Thyroid gland (tissue), 4 donors: ENCODE measurements at regions not wholly inside any gene's neighbourhood (a gene's known extent, or its start where the extent isn't known, plus 50 kb on each side); places are given as distances from the start of the nearest gene placed in this dataset.

Experiments used
- DNase-seq, 2 donors: peaks; one replicate each; pipeline ENCODE4 v3.0.0-alpha.2; 2019
- H3K27ac ChIP-seq, 3 donors: fragments of 200-600 bp; sonication (generic); 1 replicate in 2 of 3; 2 replicates in 1 of 3; pipeline ENCODE4 v1.5.1; 2016 to 2019; ENCODE audit warnings: mild to moderate bottlenecking in 1 of 3, moderate library complexity in 1 of 3
- H3K27me3 ChIP-seq: fragments of 200-600 bp; sonication (generic); one replicate; pipeline ENCODE4 v1.5.1; 2019
- H3K36me3 ChIP-seq, 2 donors: fragments of 200-600 bp; sonication (generic); one replicate each; pipeline ENCODE4 v1.5.1; 2016 to 2019
- H3K4me1 ChIP-seq, 2 donors: fragments of 200-600 bp; sonication (generic); one replicate each; pipeline ENCODE4 v1.5.1; 2017 to 2019
- H3K4me3 ChIP-seq, 3 donors: fragments of 200-600 bp; sonication (generic); replicated peaks in 1 of 3; 1 replicate in 2 of 3; 2 replicates in 1 of 3; pipeline ENCODE4 v1.5.1; 2016; ENCODE audit warnings: mild to moderate bottlenecking in 1 of 3
- H3K9me3 ChIP-seq: fragments of 200-600 bp; sonication (generic); one replicate; pipeline ENCODE4 v1.5.1; 2017
- POLR2A ChIP-seq, 2 donors: fragments of 450-650 bp; IDR thresholded peaks; one replicate each; pipeline ENCODE4 v1.6.1; 2017; ENCODE audit warnings: antibody characterized with exemption in 2 of 2, mild to moderate bottlenecking in 2 of 2, moderate library complexity in 1 of 2
- WGBS, 2 donors: methylation state at CpG; one replicate each; pipeline ENCODE4 v1.1.5; 2017; 5-methylcytosine and 5-hydroxymethylcytosine counted together
- intact Hi-C: fragments of 100-400 bp; cut with DNase I; formaldehyde crosslinking; loops from one replicate; pipeline ENCODE4 v1.15.1; 2023
- TF ChIP-seq, protein P1 (sequence below), 6 experiments: fragments of 200-600 bp in 3 of 6; fragments of 450-650 bp in 3 of 6; sonication (generic) in 3 of 6; IDR thresholded peaks; one replicate each; pipeline ENCODE4 v1.5.1; 2016 to 2019; ENCODE audit warnings: antibody characterized with exemption in 6 of 6, mild to moderate bottlenecking in 2 of 6, inconsistent platforms in 1 of 6, moderate library complexity in 1 of 6

- Histone ChIP-seq H3K4me1 (peaks cover 4 to 6% of the 10 kb centered on the region in 2 donors), H3K36me3 (no peaks in the 10 kb centered on the region), H3K9me3 (no peaks in the 10 kb centered on the region), H3K27ac (no peak overlapping the region), H3K27me3 (no peaks in the 10 kb centered on the region), H3K4me3 (no peak overlapping the region)
- TF ChIP-seq, protein P1, sequence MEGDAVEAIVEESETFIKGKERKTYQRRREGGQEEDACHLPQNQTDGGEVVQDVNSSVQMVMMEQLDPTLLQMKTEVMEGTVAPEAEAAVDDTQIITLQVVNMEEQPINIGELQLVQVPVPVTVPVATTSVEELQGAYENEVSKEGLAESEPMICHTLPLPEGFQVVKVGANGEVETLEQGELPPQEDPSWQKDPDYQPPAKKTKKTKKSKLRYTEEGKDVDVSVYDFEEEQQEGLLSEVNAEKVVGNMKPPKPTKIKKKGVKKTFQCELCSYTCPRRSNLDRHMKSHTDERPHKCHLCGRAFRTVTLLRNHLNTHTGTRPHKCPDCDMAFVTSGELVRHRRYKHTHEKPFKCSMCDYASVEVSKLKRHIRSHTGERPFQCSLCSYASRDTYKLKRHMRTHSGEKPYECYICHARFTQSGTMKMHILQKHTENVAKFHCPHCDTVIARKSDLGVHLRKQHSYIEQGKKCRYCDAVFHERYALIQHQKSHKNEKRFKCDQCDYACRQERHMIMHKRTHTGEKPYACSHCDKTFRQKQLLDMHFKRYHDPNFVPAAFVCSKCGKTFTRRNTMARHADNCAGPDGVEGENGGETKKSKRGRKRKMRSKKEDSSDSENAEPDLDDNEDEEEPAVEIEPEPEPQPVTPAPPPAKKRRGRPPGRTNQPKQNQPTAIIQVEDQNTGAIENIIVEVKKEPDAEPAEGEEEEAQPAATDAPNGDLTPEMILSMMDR (IDR thresholded peaks at IDR 0.05), result no peak
- no peak for TF ChIP-seq POLR2A (IDR thresholded peaks at IDR 0.05)
- no peak for DNase-seq
- intact Hi-C loops, result no loop called here
- WGBS, 2 donors, result 93 to 99% methylated on average over 6 of the region's 6 CpGs
Observed at GRCh38 chr6:165829376-165829775, 166.3 kb upstream of the PDE10A start.

DNA sequence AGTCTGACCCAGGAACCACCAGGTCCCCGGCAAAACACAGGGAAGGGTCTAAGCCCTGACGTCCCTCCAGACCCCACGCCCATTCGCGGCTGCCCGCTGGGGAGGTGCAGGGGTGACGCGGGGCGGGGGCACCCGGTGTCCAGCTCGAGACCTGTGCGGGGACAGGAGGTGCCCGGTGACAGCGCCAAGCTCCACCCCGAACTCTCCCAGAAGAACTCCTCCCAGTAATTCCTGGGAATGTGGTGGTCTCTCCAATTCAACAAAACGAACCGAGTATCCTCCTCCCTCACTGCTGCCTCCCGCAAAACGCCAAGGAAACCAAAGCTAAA lies 164.1 kb upstream of the PDE10A start:
- no peaks in the 10 kb centered on the region for H3K27me3 ChIP-seq
- no peak overlapping the region for H3K4me3 ChIP-seq
- intact Hi-C loops, result no loop called here
- H3K27ac ChIP-seq, result no peak overlapping the region
- H3K9me3 ChIP-seq, result no peaks in the 10 kb centered on the region
- 92 to 97% methylated on average over 10 to 17 of the region's 19 CpGs for WGBS, 2 donors
- no peaks in the 10 kb centered on the region for H3K4me1 ChIP-seq
- H3K36me3 ChIP-seq, result no peaks in the 10 kb centered on the region
- no peak for DNase-seq
- TF ChIP-seq, protein P1 (IDR thresholded peaks at IDR 0.05), result no peak

DNA sequence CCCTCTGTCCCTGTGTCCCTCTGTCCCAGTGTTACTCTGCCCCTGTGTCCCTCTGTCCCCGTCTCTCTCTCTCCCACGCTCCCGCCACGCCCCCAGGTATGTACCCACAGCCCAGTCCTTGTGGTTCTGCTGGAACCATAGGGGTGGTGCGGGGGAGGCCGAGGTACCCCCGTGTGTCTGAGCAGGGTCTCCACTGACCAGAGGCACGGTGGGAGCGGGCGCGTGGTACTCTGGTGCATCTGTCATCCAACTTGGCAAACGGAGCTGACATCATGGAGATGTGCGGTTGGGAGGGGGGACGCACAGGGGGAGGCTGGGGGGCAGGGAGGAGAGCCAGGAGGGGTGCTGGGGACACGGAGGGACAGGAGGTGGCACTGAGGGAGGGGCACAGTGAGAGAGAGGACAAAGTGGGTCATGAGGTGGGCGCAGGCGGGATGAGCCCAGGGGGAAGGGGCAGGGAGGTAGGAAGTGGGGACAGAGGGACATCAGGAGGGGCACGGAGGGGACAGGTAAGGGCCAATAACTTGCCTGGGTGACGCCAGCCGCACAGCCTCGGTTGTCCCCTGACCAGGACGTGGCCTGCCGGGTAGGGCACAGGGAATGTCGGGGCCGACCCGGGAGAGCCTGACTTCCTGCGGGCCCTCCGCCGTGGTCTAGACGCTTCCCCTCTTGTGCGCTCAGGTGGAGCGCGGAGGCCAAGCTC lies 163.6 kb upstream of the PDE10A start:
- Histone ChIP-seq H3K4me1 (no peaks in the 10 kb centered on the region), H3K27me3 (no peaks in the 10 kb centered on the region), H3K9me3 (no peaks in the 10 kb centered on the region), H3K27ac (no peak overlapping the region), H3K4me3 (no peak overlapping the region), H3K36me3 (no peaks in the 10 kb centered on the region)
- intact Hi-C loops, result no loop called here
- DNase-seq, result no peak
- TF ChIP-seq, protein P1 (IDR thresholded peaks at IDR 0.05), result no peak
- TF ChIP-seq POLR2A (IDR thresholded peaks at IDR 0.05), result no peak
- WGBS, 2 donors, result 94 to 95% methylated on average over 27 to 33 of the region's 33 CpGs

- no peak for DNase-seq
- no peak overlapping the region for H3K4me3 ChIP-seq
- WGBS, 2 donors, result 84 to 89% methylated on average over 9 of the region's 9 CpGs
- no peak for TF ChIP-seq POLR2A (IDR thresholded peaks at IDR 0.05)
- TF ChIP-seq, protein P1 (IDR thresholded peaks at IDR 0.05), result no peak
- intact Hi-C loops, result no loop called here
- no peaks in the 10 kb centered on the region for H3K36me3 ChIP-seq
- no peaks in the 10 kb centered on the region for H3K9me3 ChIP-seq
- H3K4me1 ChIP-seq, result no peaks in the 10 kb centered on the region
- H3K27me3 ChIP-seq, result no peaks in the 10 kb centered on the region
- no peak overlapping the region for H3K27ac ChIP-seq
Observed at GRCh38 chr6:165825256-165825815, 162.3 kb upstream of the PDE10A start.

GRCh38 chr6:165823609-165824326 lies 160.7 kb upstream of the PDE10A start:
- no peak for DNase-seq
- Histone ChIP-seq H3K4me3 (no peak overlapping the region), H3K27ac (no peak overlapping the region), H3K4me1 (no peaks in the 10 kb centered on the region), H3K9me3 (no peaks in the 10 kb centered on the region), H3K27me3 (no peaks in the 10 kb centered on the region), H3K36me3 (no peaks in the 10 kb centered on the region)
- TF ChIP-seq, protein P1 (IDR thresholded peaks at IDR 0.05), result no peak
- TF ChIP-seq POLR2A (IDR thresholded peaks at IDR 0.05), result no peak
- 93 to 96% methylated on average over 10 of the region's 10 CpGs for WGBS, 2 donors
- intact Hi-C loops, result no loop called here
